GM12892 (cell line): ENCODE measurements at regions not wholly inside any gene's neighbourhood (a gene's known extent, or its start where the extent isn't known, plus 50 kb on each side); places are given as distances from the start of the nearest gene placed in this dataset.

Experiments
- POLR2A ChIP-seq: IDR thresholded peaks from 2 replicates; pipeline ENCODE4 v1.6.1; 2011; ENCODE audit warnings: low read depth, low read length, control low read depth
- POLR2AphosphoS5 ChIP-seq: IDR thresholded peaks from 2 replicates; pipeline ENCODE4 v1.6.1; 2011; ENCODE audit warnings: low read depth, low read length, control low read depth

DNA sequence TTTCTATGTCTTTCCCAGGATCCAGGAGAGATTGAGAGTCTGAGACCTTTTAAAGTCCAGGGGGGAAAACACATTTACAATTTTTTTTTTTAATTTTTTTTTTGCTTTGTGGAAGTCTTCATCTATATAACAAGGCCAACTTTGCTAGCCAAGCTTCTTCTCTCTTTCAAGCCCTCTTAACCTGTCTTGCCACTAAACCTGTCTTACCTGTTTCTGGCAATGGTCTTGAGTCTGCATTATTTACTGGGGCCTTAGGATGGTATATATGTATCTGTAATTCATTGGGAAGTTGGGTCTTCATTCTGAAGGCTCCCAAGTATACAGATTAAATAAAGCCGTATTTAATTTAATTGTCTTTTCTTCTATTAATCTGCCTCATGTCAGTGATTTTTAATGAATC lies 750.9 kb upstream of the B3GALT2 start:
- TF ChIP-seq POLR2A: no peak
- no peak for TF ChIP-seq POLR2AphosphoS5
